HepG2 (cell line): ENCODE measurements at regions not wholly inside any gene's neighbourhood (a gene's known extent, or its start where the extent isn't known, plus 50 kb on each side); places are given as distances from the start of the nearest gene placed in this dataset.

Experiments used
- ATAC-seq: fragments of 200-7000 bp; cut with Tn5 transposase; 3 replicates; pipeline ENCODE4 v1.9.1; 2020; ENCODE audit warnings: mild to moderate bottlenecking, moderate library complexity
- BruUV-seq: library from RNA; stranded (reverse); fragments of 400-500 nt; replicated peaks from 2 replicates; lab custom pipeline; 2021; lab: Mats Ljungman, UMichigan
- CTCF ChIA-PET: fragments of 300-600 bp; formaldehyde crosslinking; extraction: SDS; loops from one replicate; lab custom pipeline; 2021; ENCODE audit warnings: low total read pairs, inconsistent platforms, low intra/inter-chr PET ratio; lab: Yijun Ruan, JAX
- POLR2A ChIA-PET: fragments of 350-600 bp; sonication (Branson Sonifier 250); formaldehyde crosslinking; loops from one replicate; lab custom pipeline; 2020; ENCODE audit warnings: antibody characterized with exemption, inconsistent platforms; lab: Yijun Ruan, JAX
- DNase-seq: peaks from one replicate; pipeline ENCODE4 v3.0.0-alpha.2; 2015; ENCODE audit warnings: low spot score
- FAIRE-seq: peaks from 3 replicates; lab custom pipeline; 2011; peaks lifted over from hg19 to GRCh38; lab: Jason Lieb, UNC
- H2AFZ ChIP-seq: one replicate; pipeline ENCODE4 v1.6.1; 2011; ENCODE audit warnings: low read length, inconsistent platforms
- H3K27ac ChIP-seq: fragments of 300-600 bp; 3 replicates; pipeline ENCODE4 v1.8.0; 2011; ENCODE audit warnings: mixed run types, mild to moderate bottlenecking, mixed read lengths, low read length, inconsistent platforms; ENCODE audit not compliant: insufficient read depth; ENCODE audit errors: extremely low read length
- H3K27me3 ChIP-seq, 2 experiments: fragments of 200-600 bp in 1 of 2; 2 replicates in 1 of 2; 3 replicates in 1 of 2; pipeline versions ENCODE4 v1.6.0 to v1.8.0; 2011; ENCODE audit warnings: low read length in 2 of 2, mild to moderate bottlenecking in 2 of 2, moderate library complexity in 2 of 2, inconsistent platforms in 1 of 2; ENCODE audit not compliant: insufficient read depth in 2 of 2, control insufficient read depth in 1 of 2
- H3K36me3 ChIP-seq, 2 experiments: fragments of 200-600 bp in 1 of 2; replicated peaks in 1 of 2; 2 replicates in 1 of 2; 3 replicates in 1 of 2; pipeline versions ENCODE4 v1.5.1 to v1.8.0; 2011; ENCODE audit warnings: low read length in 2 of 2, inconsistent platforms in 1 of 2; ENCODE audit not compliant: insufficient read depth in 2 of 2, control insufficient read depth in 1 of 2
- H3K4me1 ChIP-seq: 2 replicates; pipeline ENCODE4 v1.5.1; 2012; ENCODE audit warnings: low read length, inconsistent platforms; ENCODE audit not compliant: insufficient read depth
- H3K4me2 ChIP-seq: 2 replicates; pipeline ENCODE4 v1.6.0; 2011; ENCODE audit warnings: low read depth, low read length, inconsistent platforms
- H3K4me3 ChIP-seq, 3 experiments: fragments of 200-600 bp in 1 of 3; sonication (generic), shearing (Covaris generic) in 1 of 3; replicated peaks in 1 of 3; 2 replicates each; pipeline ENCODE4 v1.5.1; 2011 to 2016; ENCODE audit warnings: low read length in 3 of 3, inconsistent platforms in 2 of 3, low read depth in 2 of 3, mild to moderate bottlenecking in 2 of 3, control low read depth in 1 of 3, mixed read lengths in 1 of 3; ENCODE audit not compliant: insufficient read depth in 1 of 3
- H3K79me2 ChIP-seq: one replicate; pipeline ENCODE4 v1.6.1; 2011; ENCODE audit warnings: low read length, inconsistent platforms; ENCODE audit not compliant: insufficient read depth
- H3K9ac ChIP-seq: 2 replicates; pipeline ENCODE4 v1.6.0; 2011; ENCODE audit warnings: mild to moderate bottlenecking, low read depth, low read length, inconsistent platforms; ENCODE audit not compliant: insufficient read depth
- H3K9me3 ChIP-seq: 2 replicates; pipeline ENCODE4 v1.5.1; 2012; ENCODE audit warnings: mild to moderate bottlenecking, low read length
- H4K20me1 ChIP-seq: 2 replicates; pipeline ENCODE4 v1.6.0; 2011; ENCODE audit warnings: inconsistent platforms, mild to moderate bottlenecking, low read length, moderate library complexity; ENCODE audit not compliant: insufficient read depth
- ELF4 ChIP-seq: sonication (generic); formaldehyde crosslinking; IDR thresholded peaks from 2 replicates; pipeline ENCODE4 v1.5.0; 2020; ENCODE audit warnings: missing genetic modification reagents, mild to moderate bottlenecking, moderate library complexity, borderline replicate concordance
- HOXA5 ChIP-seq: sonication (generic); formaldehyde crosslinking; IDR thresholded peaks from 2 replicates; pipeline ENCODE4 v1.4.0; 2020; ENCODE audit warnings: missing genetic modification reagents
- NFE2L2 ChIP-seq: fragments of 150-350 bp; IDR thresholded peaks from 2 replicates; pipeline ENCODE4 v1.6.1; 2014; ENCODE audit warnings: low read length
- SAFB2 ChIP-seq: sonication (generic); formaldehyde crosslinking; IDR thresholded peaks from 2 replicates; pipeline ENCODE4 v1.5.1; 2020; ENCODE audit warnings: missing genetic modification reagents, low read depth, mild to moderate bottlenecking, borderline replicate concordance
- SALL2 ChIP-seq: sonication (generic); formaldehyde crosslinking; IDR thresholded peaks from 2 replicates; pipeline ENCODE4 v1.8.1; 2023; ENCODE audit warnings: mild to moderate bottlenecking, missing genetic modification reagents, inconsistent platforms
- ZFP37 ChIP-seq: sonication (generic); formaldehyde crosslinking; IDR thresholded peaks from 2 replicates; pipeline ENCODE4 v1.4.0; 2020; ENCODE audit warnings: missing genetic modification reagents, borderline replicate concordance
- ZMYM2 ChIP-seq: sonication (generic); formaldehyde crosslinking; IDR thresholded peaks from 2 replicates; pipeline ENCODE4 v1.8.0; 2022; ENCODE audit warnings: mild to moderate bottlenecking, missing genetic modification reagents
- ZNF235 ChIP-seq: sonication (generic); formaldehyde crosslinking; IDR thresholded peaks from 2 replicates; pipeline ENCODE4 v1.8.1; 2023; ENCODE audit warnings: mild to moderate bottlenecking, missing genetic modification reagents, borderline replicate concordance
- ZNF33B ChIP-seq: sonication (generic); formaldehyde crosslinking; IDR thresholded peaks from 2 replicates; pipeline ENCODE4 v1.5.1; 2020; ENCODE audit warnings: mild to moderate bottlenecking, missing genetic modification reagents
- ZNF550 ChIP-seq: sonication (generic); formaldehyde crosslinking; IDR thresholded peaks from 2 replicates; pipeline ENCODE4 v1.4.0; 2020; ENCODE audit warnings: mild to moderate bottlenecking, missing genetic modification reagents, borderline replicate concordance
- ZNF792 ChIP-seq: IDR thresholded peaks from 2 replicates; pipeline ENCODE4 v1.6.1; 2016
- WGBS: methylation state at CpG from one replicate; pipeline ENCODE4 v1.1.6; 2017; ENCODE audit warnings: low lambda C conversion rate; 5-methylcytosine and 5-hydroxymethylcytosine counted together
- in situ Hi-C: cut with HindIII; loops from 2 replicates; pipeline ENCODE4 v1.10.0; 2017; ENCODE audit warnings: low pct_unique_long_range_greater_than_20kb; ENCODE audit not compliant: extremely low pct_ligation_motif_present
- intact Hi-C: fragments of 100-400 bp; cut with micrococcal nuclease; formaldehyde crosslinking; loops from one replicate; pipeline ENCODE4 v1.10.0; 2022; ENCODE audit not compliant: unreplicated experiment
- TF ChIP-seq, protein P1 (sequence below): sonication (generic); formaldehyde crosslinking; IDR thresholded peaks from 2 replicates; pipeline ENCODE4 v1.4.0; 2020; ENCODE audit warnings: missing genetic modification reagents
- TF ChIP-seq, protein P2 (sequence below): sonication (generic); formaldehyde crosslinking; IDR thresholded peaks from 2 replicates; pipeline ENCODE4 v1.4.0; 2020; ENCODE audit warnings: missing genetic modification reagents

DNA sequence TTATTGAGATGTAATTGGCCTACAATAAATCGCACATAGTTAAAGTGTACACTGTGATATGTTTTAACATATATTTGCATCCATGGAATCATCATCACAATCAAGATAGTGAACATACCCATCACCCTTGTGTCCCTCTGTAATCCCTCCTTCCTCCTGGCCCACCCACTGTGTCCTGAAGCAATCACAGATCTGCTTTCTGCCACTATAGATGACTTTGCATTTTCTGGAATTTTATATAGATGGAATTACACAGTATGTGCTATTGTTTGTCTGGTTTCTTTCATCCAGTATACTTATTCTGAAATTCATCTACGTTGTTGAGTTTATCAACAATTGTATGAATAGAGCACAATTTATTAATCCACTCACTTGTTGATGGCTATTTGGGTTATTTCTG is 181.3 kb downstream of the SNX10 start:
- ChIA-PET CTCF (no interaction called here), POLR2A (no interaction called here)
- H3K36me3 ChIP-seq, result no peaks in the 10 kb centered on the region
- FAIRE-seq, result no peak
- H3K27ac ChIP-seq, result no peak overlapping the region
- no peak overlapping the region for H3K4me2 ChIP-seq
- in situ Hi-C loops (no loop called here), intact Hi-C loops (no loop called here)
- ATAC-seq, result no peak
- no peaks in the 10 kb centered on the region for H3K79me2 ChIP-seq
- no peak overlapping the region for H3K9ac ChIP-seq
- H3K27me3 ChIP-seq, result peaks cover 0 to 19% of the 10 kb centered on the region in 2 experiments; a peak in 2 of 5 replicates
- no peak overlapping the region for H2AFZ ChIP-seq
- no peaks in the 10 kb centered on the region for H4K20me1 ChIP-seq
- no peak for DNase-seq
- H3K4me3 ChIP-seq, result no peak overlapping the region
- H3K4me1 ChIP-seq, result no peaks in the 10 kb centered on the region
- no TSS peak for BruUV-seq
- TF ChIP-seq SALL2 (CRISPR knock-in tag), result no peak
- 0 out of 2 replicates have a peak, but pooled peaks have one; percentile 21 for TF ChIP-seq NFE2L2
- H3K9me3 ChIP-seq, result no peaks in the 10 kb centered on the region
- 50% methylated on average over 2 of the region's 2 CpGs for WGBS

DNA sequence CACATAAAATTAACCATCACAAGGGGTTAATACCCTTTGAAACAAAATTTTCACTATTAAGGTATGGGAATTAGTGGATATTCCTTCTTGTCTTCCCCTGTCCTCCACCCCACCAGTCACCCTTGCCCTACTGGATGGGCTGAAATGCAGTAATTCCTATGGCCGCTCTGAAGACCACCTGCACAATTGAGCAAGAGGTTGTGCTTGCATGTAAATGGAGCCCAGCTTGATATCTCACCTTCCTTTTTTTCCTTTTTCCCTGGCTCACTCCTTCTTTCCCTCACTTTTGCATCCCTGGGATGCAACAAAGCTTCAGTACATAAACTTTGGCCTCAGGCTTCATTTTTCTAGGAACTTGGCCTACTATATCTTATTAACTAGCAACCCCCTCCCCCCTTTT is 184.6 kb downstream of the SNX10 start:
- FAIRE-seq (no peak), ATAC-seq (no peak)
- no peaks in the 10 kb centered on the region for H3K4me1 ChIP-seq
- H3K4me3 ChIP-seq, result no peak overlapping the region
- H3K9ac ChIP-seq, result no peak overlapping the region
- H3K27me3 ChIP-seq, result peaks cover 3 to 18% of the 10 kb centered on the region in 2 experiments; a peak in 3 of 5 replicates
- no peaks in the 10 kb centered on the region for H3K79me2 ChIP-seq
- WGBS, result 50% methylated on average over 1 of the region's 1 CpG
- H3K36me3 ChIP-seq, result no peaks in the 10 kb centered on the region
- no TSS peak for BruUV-seq
- H2AFZ ChIP-seq, result no peak overlapping the region
- no peak for TF ChIP-seq ZNF792
- TF ChIP-seq ZFP37, result no peak
- TF ChIP-seq, protein P1, sequence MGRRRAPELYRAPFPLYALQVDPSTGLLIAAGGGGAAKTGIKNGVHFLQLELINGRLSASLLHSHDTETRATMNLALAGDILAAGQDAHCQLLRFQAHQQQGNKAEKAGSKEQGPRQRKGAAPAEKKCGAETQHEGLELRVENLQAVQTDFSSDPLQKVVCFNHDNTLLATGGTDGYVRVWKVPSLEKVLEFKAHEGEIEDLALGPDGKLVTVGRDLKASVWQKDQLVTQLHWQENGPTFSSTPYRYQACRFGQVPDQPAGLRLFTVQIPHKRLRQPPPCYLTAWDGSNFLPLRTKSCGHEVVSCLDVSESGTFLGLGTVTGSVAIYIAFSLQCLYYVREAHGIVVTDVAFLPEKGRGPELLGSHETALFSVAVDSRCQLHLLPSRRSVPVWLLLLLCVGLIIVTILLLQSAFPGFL (CRISPR knock-in tag), result no peak
- TF ChIP-seq SAFB2 (CRISPR knock-in tag), result no peak
- TF ChIP-seq ZNF33B, result no peak
- TF ChIP-seq, protein P2, sequence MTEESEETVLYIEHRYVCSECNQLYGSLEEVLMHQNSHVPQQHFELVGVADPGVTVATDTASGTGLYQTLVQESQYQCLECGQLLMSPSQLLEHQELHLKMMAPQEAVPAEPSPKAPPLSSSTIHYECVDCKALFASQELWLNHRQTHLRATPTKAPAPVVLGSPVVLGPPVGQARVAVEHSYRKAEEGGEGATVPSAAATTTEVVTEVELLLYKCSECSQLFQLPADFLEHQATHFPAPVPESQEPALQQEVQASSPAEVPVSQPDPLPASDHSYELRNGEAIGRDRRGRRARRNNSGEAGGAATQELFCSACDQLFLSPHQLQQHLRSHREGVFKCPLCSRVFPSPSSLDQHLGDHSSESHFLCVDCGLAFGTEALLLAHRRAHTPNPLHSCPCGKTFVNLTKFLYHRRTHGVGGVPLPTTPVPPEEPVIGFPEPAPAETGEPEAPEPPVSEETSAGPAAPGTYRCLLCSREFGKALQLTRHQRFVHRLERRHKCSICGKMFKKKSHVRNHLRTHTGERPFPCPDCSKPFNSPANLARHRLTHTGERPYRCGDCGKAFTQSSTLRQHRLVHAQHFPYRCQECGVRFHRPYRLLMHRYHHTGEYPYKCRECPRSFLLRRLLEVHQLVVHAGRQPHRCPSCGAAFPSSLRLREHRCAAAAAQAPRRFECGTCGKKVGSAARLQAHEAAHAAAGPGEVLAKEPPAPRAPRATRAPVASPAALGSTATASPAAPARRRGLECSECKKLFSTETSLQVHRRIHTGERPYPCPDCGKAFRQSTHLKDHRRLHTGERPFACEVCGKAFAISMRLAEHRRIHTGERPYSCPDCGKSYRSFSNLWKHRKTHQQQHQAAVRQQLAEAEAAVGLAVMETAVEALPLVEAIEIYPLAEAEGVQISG (CRISPR knock-in tag), result no peak
- TF ChIP-seq HOXA5 (CRISPR knock-in tag), result no peak
- no peak for TF ChIP-seq ZNF550
- no peak for TF ChIP-seq ZNF235 (CRISPR knock-in tag)
- no peak for TF ChIP-seq ELF4 (CRISPR knock-in tag)
- TF ChIP-seq ZMYM2 (CRISPR knock-in tag), result no peak
- TF ChIP-seq, all 625 proteins: peak for 0
- POLR2A ChIA-PET, result no interaction called here
- H3K27ac ChIP-seq, result no peak overlapping the region
- H4K20me1 ChIP-seq, result no peaks in the 10 kb centered on the region
- intact Hi-C loops (no loop called here), in situ Hi-C loops (no loop called here)
- DNase-seq, result no peak
- no peaks in the 10 kb centered on the region for H3K9me3 ChIP-seq
- CTCF ChIA-PET, result no interaction called here
- H3K4me2 ChIP-seq, result no peak overlapping the region
